HG02938 (cell line): ENCODE measurements at regions not wholly inside any gene's neighbourhood (a gene's known extent, or its start where the extent isn't known, plus 50 kb on each side); places are given as distances from the start of the nearest gene placed in this dataset.

Source experiments
- ATAC-seq: cut with Tn5 transposase; IDR thresholded peaks from one replicate; pipeline ENCODE4 v1.9.1; 2021; ENCODE audit warnings: mild to moderate bottlenecking, moderate library complexity; ENCODE audit not compliant: unreplicated experiment

DNA sequence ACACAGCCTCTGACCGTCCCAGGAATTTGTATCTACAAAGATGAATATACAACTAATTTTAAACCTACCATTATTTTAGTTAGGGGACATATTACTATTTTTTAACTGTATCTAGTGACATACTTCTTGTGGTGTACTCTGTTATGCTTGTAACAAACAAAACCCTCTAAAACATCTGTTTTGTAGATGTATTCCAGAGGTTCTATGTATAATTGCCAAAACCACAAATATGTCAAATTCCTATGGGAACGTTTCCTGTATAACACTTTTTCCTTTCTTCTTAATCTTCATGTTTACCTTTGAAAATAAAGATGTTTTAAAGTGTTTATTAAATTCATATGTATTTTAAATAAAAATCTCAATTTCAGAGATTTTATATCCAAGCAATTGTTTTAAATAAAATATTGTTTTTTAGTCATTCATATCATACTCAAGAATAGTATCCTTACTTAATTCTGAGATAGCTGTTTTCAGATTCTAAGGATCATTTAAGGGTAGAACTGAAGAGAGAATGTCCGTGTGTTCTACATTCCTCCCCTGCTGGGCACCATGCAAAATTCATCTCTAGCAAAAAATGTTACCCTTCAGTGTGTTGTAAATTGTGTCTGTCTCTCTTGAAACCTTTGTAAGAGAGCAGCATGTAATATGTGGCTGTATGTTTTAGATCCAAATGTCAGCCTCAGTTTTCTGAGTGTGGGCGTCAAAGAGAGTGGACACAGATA is 1327.7 kb downstream of the EFNB2 start:
- ATAC-seq = no peak

- ATAC-seq = peak; percentile 56
Observed at GRCh38 chr13:105202354-105202753, 1333.1 kb downstream of the EFNB2 start.

GRCh38 chr13:105201351-105201750 is 1334.1 kb downstream of the EFNB2 start:
- ATAC-seq = no peak

DNA sequence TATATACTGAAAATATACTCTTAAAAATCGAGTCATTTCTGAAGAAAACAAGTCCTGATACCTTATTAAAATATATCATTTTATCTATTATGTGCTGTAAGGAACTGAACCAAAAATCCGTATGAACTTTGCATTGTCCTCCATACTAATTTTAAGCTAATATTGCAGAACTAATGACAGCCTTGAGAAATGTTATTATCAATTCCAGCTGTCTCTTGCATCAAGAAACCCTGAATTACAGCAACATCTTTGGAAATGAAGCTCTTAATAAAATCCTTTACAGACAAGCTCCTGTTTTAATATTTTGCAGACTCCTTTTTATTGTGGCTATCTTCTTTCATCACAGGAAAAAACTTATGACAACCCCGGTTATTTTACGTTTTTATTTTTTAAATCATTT is 1335.3 kb downstream of the EFNB2 start:
- no peak for ATAC-seq

GRCh38 chr13:105196052-105196451 is 1339.4 kb downstream of the EFNB2 start:
- no peak for ATAC-seq

DNA sequence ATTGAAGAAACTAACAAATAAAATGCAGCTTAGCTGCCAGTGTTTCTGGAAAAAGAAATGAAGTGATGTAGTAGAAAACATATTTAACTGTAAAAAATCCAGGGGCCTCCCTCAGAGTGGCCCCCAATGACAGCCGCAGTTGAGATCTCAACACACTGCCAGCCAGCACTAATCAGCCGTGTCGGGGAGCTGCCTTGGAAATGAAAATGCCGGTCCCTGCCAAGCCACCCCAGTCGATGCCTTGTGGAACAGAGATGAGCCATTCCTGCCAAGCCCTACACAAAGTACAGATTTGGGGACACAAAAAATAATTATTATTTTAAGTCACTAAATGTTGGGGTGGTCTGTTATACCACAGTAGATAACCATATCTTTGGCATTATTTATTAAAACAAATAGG is 1342.4 kb downstream of the EFNB2 start:
- ATAC-seq = no peak

GRCh38 chr13:105184201-105184600 is 1351.3 kb downstream of the EFNB2 start:
- no peak for ATAC-seq

DNA sequence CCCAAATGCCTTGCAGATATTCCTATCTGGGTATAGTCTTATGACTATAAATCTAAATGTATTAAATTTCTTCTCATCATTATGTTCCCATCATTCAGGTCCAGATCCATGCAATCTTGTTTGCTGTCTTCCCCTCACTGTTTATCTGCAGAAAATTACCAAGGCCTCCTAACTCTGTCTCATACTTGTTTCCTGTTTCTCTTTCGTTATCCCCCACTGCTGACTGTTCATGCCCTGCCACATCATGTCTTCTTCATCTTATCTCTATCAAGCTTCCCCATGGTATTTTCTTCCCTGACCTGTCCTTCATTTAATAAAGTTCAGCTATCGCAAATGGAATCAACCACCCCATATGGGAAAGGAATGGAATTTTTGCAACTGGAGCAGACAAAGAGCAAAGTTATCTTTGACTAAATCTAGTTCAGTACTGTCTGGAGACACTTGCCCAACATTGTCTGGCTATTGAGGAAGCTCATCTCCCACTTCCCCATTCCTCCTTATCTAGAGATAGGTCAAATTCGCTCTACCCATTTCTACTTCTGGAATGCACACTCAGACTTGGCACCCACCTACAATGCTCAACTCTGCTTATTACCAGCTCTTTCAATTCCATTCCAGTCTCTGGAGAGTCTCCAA is 1358.1 kb downstream of the EFNB2 start:
- no peak for ATAC-seq

GRCh38 chr13:105170438-105170837 is 1365.0 kb downstream of the EFNB2 start:
- ATAC-seq = no peak

- no peak for ATAC-seq
Observed at GRCh38 chr13:105168295-105168694, 1367.2 kb downstream of the EFNB2 start.

DNA sequence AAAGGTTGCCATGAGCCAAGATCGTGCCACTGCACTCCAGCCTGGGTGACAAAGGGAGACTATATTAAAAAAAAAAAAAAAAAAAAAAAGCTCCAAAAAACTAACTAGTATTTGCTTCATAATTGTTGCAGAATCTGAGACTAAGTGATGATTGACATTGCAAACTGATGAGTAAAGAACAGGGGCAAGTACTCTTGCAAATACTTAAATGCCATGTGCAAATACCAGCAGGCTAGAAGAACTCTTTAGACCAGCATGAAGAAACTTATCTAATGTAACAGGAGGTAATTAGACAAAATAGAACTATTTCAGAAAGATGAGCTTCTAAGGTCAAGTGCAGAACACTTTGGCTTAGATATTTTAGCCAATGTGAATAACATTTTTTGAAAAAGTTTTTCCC is 1368.1 kb downstream of the EFNB2 start:
- no peak for ATAC-seq

DNA sequence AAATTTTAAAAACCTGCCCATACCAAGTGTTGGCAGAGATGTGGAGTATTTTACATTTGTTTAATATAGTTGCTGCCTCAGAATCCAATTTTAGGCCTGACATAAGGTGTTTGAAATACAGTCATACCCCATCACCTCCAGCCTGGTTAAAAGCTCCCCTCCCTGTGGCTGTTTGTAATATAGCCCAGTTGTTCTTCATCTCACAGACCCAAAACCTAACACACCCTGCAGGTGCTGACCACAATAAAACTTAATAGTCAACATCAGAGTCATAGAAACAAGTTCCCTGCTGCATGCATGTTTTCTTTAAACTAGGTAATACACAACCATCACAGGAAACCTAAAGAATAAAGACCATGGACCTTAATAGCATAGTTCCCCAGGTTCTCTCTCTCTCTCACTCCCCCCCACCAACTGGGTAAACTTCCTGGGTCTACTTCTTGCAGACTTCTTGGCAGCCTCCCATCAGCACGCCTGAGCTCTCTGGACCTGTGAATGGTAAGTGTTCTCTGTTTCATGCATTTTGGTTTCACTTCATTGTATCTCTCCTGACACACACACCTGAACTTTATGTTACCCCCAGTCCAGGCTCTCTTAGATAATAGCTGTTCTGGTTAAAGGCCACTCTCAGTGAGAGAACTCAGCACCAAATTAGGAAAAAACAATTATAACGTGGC is 1369.9 kb downstream of the EFNB2 start:
- ATAC-seq = peak; percentile 89

- no peak for ATAC-seq
Observed at GRCh38 chr13:105159841-105160240, 1375.6 kb downstream of the EFNB2 start.

GRCh38 chr13:105153611-105154010 is 1381.9 kb downstream of the EFNB2 start:
- no peak for ATAC-seq

- ATAC-seq = no peak
Observed at GRCh38 chr13:105151639-105152038, 1383.8 kb downstream of the EFNB2 start.

DNA sequence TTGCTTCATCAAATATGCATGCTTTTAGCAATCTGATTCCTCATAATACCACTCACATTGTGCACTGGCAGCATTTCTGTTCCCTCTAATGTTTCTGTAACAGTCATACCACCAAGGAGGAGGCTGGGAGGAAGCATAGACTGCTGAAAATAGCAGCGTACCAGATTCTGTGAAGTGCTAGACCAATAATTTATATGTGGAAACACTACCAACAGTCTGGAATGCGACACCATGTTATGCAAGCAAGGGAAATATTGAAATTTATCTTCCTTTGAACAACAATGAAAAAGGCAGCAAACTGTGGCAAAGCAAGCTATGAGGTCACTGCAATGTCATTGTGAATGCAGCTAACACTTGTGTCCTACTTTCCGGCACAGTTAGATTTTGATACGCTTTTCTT is 1388.0 kb downstream of the EFNB2 start:
- no peak for ATAC-seq

DNA sequence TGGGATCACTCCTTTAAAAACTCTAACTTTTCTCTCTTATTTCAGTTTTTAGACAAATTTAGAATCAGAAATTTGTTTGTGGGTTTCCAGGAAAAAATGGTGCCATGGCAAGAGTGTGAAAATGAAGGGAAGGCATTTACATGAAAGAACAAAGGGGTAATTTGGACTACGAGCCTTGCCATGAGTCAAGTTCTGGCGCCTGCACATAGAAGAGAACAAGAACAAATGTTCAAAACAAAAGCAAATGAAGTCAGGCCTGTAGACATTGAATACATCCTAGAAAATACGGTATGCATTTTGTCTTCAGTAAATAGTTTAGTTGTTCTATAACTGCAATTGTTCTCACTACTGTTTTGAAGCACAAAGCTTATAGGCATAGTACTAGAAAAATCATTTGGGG is 1390.5 kb downstream of the EFNB2 start:
- ATAC-seq = no peak

DNA sequence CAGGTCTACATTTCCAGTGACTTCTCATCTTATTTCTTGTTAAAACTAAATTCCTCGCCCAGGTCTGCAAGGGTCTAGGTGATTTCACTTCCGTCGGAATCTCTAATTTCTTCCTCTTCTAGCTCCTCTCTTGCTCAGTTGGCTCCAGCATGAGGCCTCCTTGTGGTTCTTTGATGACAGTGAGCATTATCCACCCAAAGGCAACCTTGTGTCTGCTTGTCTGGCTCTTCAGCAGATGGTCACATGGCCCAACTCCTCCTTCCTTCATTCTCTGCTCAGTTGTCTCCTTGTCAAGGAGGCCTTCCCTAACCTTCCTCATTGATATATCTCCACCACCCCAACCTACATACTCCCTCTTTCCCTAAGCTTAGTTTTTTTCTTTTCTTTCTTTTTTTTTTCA is 1391.4 kb downstream of the EFNB2 start:
- ATAC-seq = no peak

DNA sequence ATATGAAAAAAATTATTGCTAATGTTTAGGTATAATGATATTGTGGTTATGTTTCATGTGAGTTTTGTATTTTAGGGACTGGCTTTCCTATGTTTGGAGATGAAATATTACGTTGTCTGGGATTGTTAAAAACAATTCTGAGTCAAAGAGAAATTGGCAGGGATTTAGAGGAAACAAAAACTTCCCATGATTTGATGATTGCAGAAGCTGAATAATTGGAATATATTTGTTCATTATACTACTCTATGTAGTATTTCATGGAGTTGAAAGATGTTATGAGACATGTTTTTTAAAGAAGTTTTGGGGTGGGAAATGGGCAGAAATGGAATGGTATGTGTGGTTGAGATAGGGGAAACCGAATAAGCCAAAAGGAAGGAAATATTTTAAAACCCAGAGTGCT is 1392.9 kb downstream of the EFNB2 start:
- ATAC-seq = no peak

- peak; percentile 92 for ATAC-seq
Observed at GRCh38 chr13:105139380-105140285, 1395.8 kb downstream of the EFNB2 start.

DNA sequence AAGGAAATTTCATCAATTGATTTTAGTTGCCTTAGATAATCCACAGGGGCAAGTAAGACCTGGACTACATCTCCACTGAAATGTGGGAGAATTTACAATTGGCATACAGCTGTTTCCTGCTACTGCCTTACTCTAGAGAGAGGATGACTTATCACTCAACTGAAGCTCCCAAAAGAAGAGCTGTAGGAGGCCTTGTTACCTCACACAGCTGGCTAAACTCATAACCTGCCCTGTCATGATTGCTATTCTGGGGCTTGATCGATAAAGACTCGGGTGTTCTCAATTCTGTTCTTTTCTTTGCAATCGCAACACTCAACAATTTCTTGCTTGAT is 1396.4 kb downstream of the EFNB2 start:
- peak; percentile 10 for ATAC-seq
